HG02798 (cell line): ENCODE measurements at regions not wholly inside any gene's neighbourhood (a gene's known extent, or its start where the extent isn't known, plus 50 kb on each side); places are given as distances from the start of the nearest gene placed in this dataset.

Experiments used
- ATAC-seq: cut with Tn5 transposase; IDR thresholded peaks from one replicate; pipeline ENCODE4 v1.9.1; 2021; ENCODE audit warnings: mild to moderate bottlenecking; ENCODE audit not compliant: unreplicated experiment, poor library complexity

- no peak for ATAC-seq
Observed at GRCh38 chr13:111608556-111608955, 288.1 kb downstream of the TEX29 start.

- no peak for ATAC-seq
Observed at GRCh38 chr13:111609631-111610030, 289.2 kb downstream of the TEX29 start.

DNA sequence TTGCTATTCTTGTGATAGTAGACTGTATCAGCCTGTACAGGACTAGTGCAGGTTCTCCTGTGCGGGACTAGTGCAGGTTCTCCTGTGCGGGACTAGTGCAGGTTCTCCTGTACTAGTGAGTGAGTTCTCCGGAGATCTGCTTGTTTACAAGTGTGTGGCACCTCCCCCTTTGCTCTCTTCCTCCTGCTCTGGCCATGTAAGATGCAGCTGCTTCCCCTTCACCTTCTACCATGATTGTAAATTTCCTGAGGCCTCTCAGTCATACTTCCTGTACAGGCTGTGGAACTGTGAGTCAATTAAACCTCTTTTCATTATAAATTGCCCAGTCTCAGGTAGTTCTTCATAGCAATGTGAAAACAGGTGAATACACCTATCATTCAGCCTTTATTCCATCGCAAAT lies 289.6 kb downstream of the TEX29 start:
- ATAC-seq: no peak

DNA sequence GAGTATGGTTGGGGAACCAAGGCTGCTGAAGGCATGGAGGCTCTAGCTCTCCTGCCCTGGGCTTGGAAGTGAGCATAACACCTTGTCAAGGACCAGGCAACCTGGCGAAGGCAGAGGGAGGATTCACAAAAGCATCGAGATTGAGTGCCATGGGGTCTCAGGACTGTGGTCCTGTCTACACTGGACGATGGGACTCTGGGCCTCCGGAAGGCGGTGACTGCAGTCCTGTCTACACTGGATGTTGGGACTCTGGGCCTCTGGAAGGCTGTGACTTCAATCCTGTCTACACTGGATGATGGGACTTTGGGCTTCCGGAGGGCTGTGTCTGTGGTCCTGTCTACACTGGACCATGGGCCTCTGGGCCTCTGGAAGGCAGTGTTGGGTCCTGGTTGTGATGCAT lies 290.4 kb downstream of the TEX29 start:
- ATAC-seq: no peak

GRCh38 chr13:111611651-111612050 lies 291.2 kb downstream of the TEX29 start:
- ATAC-seq: no peak

GRCh38 chr13:111612886-111613285 lies 292.4 kb downstream of the TEX29 start:
- no peak for ATAC-seq

DNA sequence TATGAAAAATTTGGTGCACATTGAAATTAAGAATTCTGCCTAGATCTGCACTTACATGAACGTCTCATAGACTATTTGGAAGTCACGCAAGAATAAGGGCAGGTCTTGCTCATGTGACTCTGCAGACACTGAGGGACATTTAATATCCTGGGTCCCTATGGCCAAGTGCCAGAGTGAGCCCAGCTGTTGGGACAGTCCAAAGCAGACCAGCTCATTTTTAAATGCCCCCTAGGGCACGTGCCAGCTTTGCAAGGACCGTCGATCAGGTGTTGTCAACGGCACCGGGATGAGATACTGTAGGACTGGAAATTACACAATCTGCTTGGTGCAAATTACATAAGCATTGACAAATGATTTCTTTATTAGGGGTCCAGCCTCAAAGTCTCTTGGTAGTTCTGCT lies 293.6 kb downstream of the TEX29 start:
- no peak for ATAC-seq

GRCh38 chr13:111614613-111615012 lies 294.2 kb downstream of the TEX29 start:
- no peak for ATAC-seq

GRCh38 chr13:111616203-111616602 lies 295.8 kb downstream of the TEX29 start:
- ATAC-seq: no peak

DNA sequence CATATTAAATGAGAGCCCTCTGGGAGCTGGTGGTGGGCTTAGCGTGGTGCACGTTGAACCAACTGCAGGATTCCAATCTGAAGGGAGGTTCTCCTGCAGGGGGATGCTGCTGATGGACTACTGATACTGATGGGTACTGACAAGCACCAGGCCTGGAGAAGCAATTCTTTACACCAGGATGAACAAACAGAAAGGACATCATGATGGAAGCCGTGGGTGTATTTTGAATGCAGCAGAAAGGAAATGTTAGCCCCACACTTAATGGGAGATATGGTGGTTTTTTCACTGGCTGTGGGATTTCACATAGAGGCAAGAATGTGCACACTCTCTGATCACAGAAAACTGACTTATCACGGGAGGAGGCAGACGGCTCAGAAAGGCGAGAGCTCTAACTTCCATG lies 299.7 kb downstream of the TEX29 start:
- no peak for ATAC-seq

- ATAC-seq: no peak
Observed at GRCh38 chr13:111620586-111620985, 300.1 kb downstream of the TEX29 start.

GRCh38 chr13:111621164-111621563 lies 300.7 kb downstream of the TEX29 start:
- ATAC-seq: no peak

- no peak for ATAC-seq
Observed at GRCh38 chr13:111622051-111622531, 301.6 kb downstream of the TEX29 start.

DNA sequence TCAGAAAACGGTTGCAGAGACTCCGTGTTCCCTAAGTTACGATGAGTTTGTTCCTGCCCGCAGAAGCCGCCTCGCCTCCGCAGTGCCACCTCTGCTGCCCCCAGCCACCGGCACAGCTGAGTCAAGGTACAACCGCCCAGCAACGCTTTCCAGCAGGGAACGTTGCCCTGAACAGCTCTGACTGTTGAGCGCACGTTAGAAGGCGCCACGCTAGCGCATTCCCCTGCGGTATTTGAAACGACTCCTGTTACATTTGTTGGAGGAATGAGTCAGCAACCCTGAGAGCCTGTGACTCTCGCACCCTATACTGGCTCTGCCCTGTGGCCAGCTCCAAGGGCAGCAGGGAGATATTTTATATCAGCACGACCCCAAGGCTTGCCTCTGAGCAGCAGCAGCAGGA lies 302.8 kb downstream of the TEX29 start:
- ATAC-seq: no peak

- ATAC-seq: no peak
Observed at GRCh38 chr13:111623743-111624505, 303.5 kb downstream of the TEX29 start.

- ATAC-seq: no peak
Observed at GRCh38 chr13:111625526-111626315, 305.3 kb downstream of the TEX29 start.

DNA sequence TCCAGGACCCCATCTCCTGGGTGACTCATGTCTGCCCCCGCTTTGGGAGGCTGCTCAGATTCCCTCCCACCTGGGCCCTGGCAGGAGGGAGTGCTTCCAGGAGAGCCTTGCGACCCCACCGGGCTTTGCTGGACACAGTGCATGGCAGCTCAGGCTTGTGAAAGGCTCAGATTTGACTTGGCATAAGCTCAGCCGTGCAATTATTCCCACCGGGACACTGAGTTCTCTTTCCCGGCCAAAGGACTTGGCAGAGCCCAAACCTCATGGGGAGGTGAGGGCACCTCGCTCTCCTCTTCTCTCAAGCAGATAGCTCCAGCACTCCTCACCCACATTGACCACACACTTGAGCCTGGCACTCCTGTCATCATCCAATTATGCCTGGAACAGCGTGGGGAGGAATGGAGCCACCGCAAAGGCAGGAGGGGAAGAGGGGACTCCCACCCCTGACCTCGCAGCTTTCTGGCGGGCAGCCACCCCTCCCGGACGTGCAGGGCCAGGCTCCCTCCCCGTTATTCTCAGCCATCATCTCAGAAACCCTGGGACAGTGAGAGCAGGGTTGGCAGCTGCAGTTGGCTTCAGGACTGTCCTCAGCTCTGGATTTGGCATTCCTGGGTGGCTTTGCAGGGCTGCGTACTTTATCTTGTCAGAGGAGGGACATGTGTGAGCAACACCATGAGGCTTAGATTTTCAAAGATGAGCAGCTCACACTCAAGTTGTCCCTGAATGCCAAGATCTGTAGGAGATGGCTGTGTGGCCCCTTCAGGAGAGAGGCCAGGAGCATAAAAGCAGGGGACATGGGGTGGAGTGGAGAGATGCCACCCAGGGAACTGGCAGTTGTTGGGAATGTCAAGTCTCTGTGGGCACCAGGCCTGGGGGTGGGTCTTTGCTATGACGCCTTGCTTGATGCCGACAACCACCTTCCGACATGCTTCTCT lies 306.2 kb downstream of the TEX29 start:
- ATAC-seq: no peak

GRCh38 chr13:111627596-111627995 lies 307.2 kb downstream of the TEX29 start:
- no peak for ATAC-seq

DNA sequence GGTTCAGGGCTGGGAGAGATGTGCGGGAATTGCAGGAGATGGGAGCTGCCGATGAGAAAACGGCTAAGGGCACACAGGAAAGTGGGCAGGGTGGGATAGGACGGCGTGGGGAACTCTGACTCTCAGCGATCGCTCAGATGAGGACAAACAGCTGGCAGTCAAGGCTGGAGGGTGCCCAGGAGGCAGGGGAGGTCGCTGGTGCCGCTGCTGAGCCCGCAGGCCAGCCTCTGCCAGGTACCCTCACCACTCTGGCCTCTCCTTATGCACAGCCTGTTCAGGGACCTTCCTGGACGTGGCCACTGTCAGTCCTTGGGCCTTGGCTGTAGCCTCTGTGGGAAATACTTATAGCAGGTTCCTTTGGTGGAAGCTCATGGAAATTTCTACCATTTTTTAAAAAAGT lies 308.6 kb downstream of the TEX29 start:
- ATAC-seq: no peak

GRCh38 chr13:111629457-111629856 lies 309.0 kb downstream of the TEX29 start:
- no peak for ATAC-seq

DNA sequence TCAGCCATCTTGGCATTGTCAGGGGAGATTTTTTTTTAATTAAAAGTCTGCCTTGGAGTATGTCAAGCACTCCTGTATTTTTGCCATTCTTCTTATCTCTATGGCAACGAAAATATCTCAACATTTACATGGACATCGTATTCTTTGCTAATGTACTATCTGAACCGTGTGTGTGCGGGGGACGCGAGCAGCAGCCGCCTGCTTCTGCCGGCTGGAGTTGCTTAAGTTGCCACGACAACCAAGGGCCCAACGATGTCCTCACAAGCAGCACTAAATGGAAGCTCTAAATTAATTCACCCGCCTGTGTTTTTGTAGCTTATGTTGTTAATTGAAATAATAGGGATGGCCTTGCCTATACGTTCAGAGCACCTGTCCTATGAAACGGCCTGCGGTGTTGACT lies 309.5 kb downstream of the TEX29 start:
- ATAC-seq: no peak
